ENCODE measurements at regions not wholly inside any gene's neighbourhood (a gene's known extent, or its start where the extent isn't known, plus 50 kb on each side); places are given as distances from the start of the nearest gene placed in this dataset.

- TF ChIP-seq CTCF (IDR thresholded peaks at IDR 0.05 in 4 of 5, conservative IDR thresholded peaks at IDR 0.05 in 1 of 5) (no peak), POLR2A (IDR thresholded peaks at IDR 0.05) (no peak)
These were observed 257.5 kb upstream of the RBMY1B start for GRCh38 chrY:21253455-21254248.
